IMR-90 (cell line): ENCODE measurements at regions not wholly inside any gene's neighbourhood (a gene's known extent, or its start where the extent isn't known, plus 50 kb on each side); places are given as distances from the start of the nearest gene placed in this dataset.

Experiments used
- ATAC-seq: fragments of 200-7000 bp; cut with Tn5 transposase; 2 replicates; pipeline ENCODE4 v1.9.1; 2020; ENCODE audit warnings: low read depth, mild to moderate bottlenecking, moderate library complexity
- BruUV-seq: library from RNA; stranded (reverse); fragments of 400-500 nt; replicated peaks from 2 replicates; lab custom pipeline; 2021; lab: Mats Ljungman, UMichigan
- CTCF ChIA-PET: fragments of 300-600 bp; formaldehyde crosslinking; extraction: SDS; loops from one replicate; lab custom pipeline; 2021; ENCODE audit warnings: antibody characterized with exemption; lab: Yijun Ruan, JAX
- POLR2A ChIA-PET: fragments of 300-600 bp; sonication (Branson Sonifier 250); formaldehyde crosslinking; loops from one replicate; lab custom pipeline; 2022; ENCODE audit warnings: antibody characterized with exemption; ENCODE audit not compliant: unreplicated experiment; lab: Charles Lee
- DNase-seq: peaks from one replicate; pipeline ENCODE4 v3.0.0; 2013
- H2AFZ ChIP-seq: replicated peaks from 2 replicates; pipeline ENCODE3; 2013; ENCODE audit warnings: low read length, mild to moderate bottlenecking; ENCODE audit not compliant: poor library complexity
- H2AK5ac ChIP-seq: 2 replicates; pipeline ENCODE4 v1.6.1; 2013; ENCODE audit warnings: low read depth, low read length, inconsistent platforms
- H2AK9ac ChIP-seq: replicated peaks from 2 replicates; pipeline ENCODE3; 2013; ENCODE audit warnings: mild to moderate bottlenecking, low read depth, low read length, moderate library complexity; ENCODE audit not compliant: poor library complexity
- H2BK120ac ChIP-seq: 2 replicates; pipeline ENCODE4 v1.6.1; 2013; ENCODE audit warnings: low read depth, low read length, inconsistent platforms
- H2BK15ac ChIP-seq: 3 replicates; pipeline ENCODE4 v1.6.1; 2013; ENCODE audit warnings: low read depth, low read length, inconsistent platforms
- H2BK20ac ChIP-seq: 2 replicates; pipeline ENCODE4 v1.6.1; 2013; ENCODE audit warnings: low read depth, mild to moderate bottlenecking, inconsistent platforms, low read length, moderate library complexity
- H2BK5ac ChIP-seq: 2 replicates; pipeline ENCODE4 v1.6.1; 2013; ENCODE audit warnings: mild to moderate bottlenecking, low read depth, low read length, inconsistent platforms; ENCODE audit not compliant: poor library complexity, severe bottlenecking
- H3K14ac ChIP-seq: replicated peaks from 2 replicates; pipeline ENCODE4 v1.6.1; 2013; ENCODE audit warnings: low read depth, low read length, inconsistent platforms
- H3K18ac ChIP-seq: 2 replicates; pipeline ENCODE4 v1.6.1; 2013; ENCODE audit warnings: low read depth, low read length, control low read depth
- H3K23ac ChIP-seq: 2 replicates; pipeline ENCODE4 v1.6.1; 2013; ENCODE audit warnings: low read depth, low read length, inconsistent platforms
- H3K27ac ChIP-seq: 2 replicates; pipeline ENCODE4 v1.5.1; 2013; ENCODE audit warnings: mild to moderate bottlenecking, control low read depth, low read length; ENCODE audit not compliant: insufficient read depth
- H3K27me3 ChIP-seq: 2 replicates; pipeline ENCODE4 v1.6.1; 2013; ENCODE audit warnings: low read length; ENCODE audit not compliant: control insufficient read depth, insufficient read depth
- H3K36me3 ChIP-seq: 2 replicates; pipeline ENCODE4 v1.6.1; 2013; ENCODE audit warnings: low read length, mixed read lengths; ENCODE audit not compliant: control insufficient read depth, insufficient read depth
- H3K4ac ChIP-seq: 2 replicates; pipeline ENCODE4 v1.6.1; 2013; ENCODE audit warnings: low read depth, low read length, inconsistent platforms
- H3K4me1 ChIP-seq: 2 replicates; pipeline ENCODE4 v1.6.1; 2013; ENCODE audit warnings: low read length, mixed read lengths; ENCODE audit not compliant: control insufficient read depth, insufficient read depth
- H3K4me2 ChIP-seq: 2 replicates; pipeline ENCODE4 v1.6.1; 2013; ENCODE audit warnings: low read depth, mild to moderate bottlenecking, control low read depth, low read length, moderate library complexity
- H3K4me3 ChIP-seq: 2 replicates; pipeline ENCODE4 v1.5.1; 2013; ENCODE audit warnings: low read depth, mild to moderate bottlenecking, control low read depth, low read length, moderate library complexity; ENCODE audit not compliant: insufficient read depth
- H3K56ac ChIP-seq: 2 replicates; pipeline ENCODE4 v1.6.1; 2013; ENCODE audit warnings: low read length, inconsistent platforms; ENCODE audit not compliant: insufficient read depth; ENCODE audit errors: extremely low read depth
- H3K79me1 ChIP-seq, 2 experiments: 2 replicates each; pipeline ENCODE4 v1.6.1; 2013; ENCODE audit warnings: low read length in 2 of 2, inconsistent platforms in 1 of 2, low read depth in 1 of 2
- H3K9ac ChIP-seq: 2 replicates; pipeline ENCODE4 v1.6.1; 2013; ENCODE audit warnings: low read depth, low read length, control low read depth
- H3K9me1 ChIP-seq: 2 replicates; pipeline ENCODE4 v1.6.1; 2013; ENCODE audit warnings: low read length, inconsistent platforms; ENCODE audit not compliant: insufficient read depth
- H3K9me3 ChIP-seq: 2 replicates; pipeline ENCODE4 v1.6.1; 2013; ENCODE audit warnings: low read length; ENCODE audit not compliant: control insufficient read depth, insufficient read depth
- H4K20me1 ChIP-seq: 2 replicates; pipeline ENCODE4 v1.6.1; 2013; ENCODE audit warnings: low read length, inconsistent platforms; ENCODE audit not compliant: insufficient read depth
- H4K5ac ChIP-seq: 2 replicates; pipeline ENCODE4 v1.6.1; 2013; ENCODE audit warnings: mild to moderate bottlenecking, low read depth, low read length, control low read depth
- H4K8ac ChIP-seq, 2 experiments: 2 replicates each; pipeline ENCODE4 v1.6.1; 2013; ENCODE audit warnings: low read depth in 2 of 2, low read length in 2 of 2, control low read depth in 1 of 2, inconsistent platforms in 1 of 2
- H4K91ac ChIP-seq: 2 replicates; pipeline ENCODE4 v1.6.1; 2013; ENCODE audit warnings: low read depth, low read length, inconsistent platforms; ENCODE audit not compliant: insufficient read depth
- BHLHE40 ChIP-seq: fragments of 150-350 bp; IDR thresholded peaks from 2 replicates; pipeline ENCODE4 v1.6.1; 2016; ENCODE audit warnings: mild to moderate bottlenecking, low read depth, low read length
- CEBPB ChIP-seq: IDR thresholded peaks from 2 replicates; pipeline ENCODE4 v1.6.1; 2012; ENCODE audit warnings: low read depth, low read length, improper control_type of control experiment
- CHD1 ChIP-seq: IDR thresholded peaks from 2 replicates; pipeline ENCODE4 v1.6.1; 2012; ENCODE audit warnings: low read depth, low read length, improper control_type of control experiment
- CTCF ChIP-seq: conservative IDR thresholded peaks from 2 replicates; pipeline ENCODE4 v1.5.1; 2012; ENCODE audit warnings: mild to moderate bottlenecking, low read depth, low read length, improper control_type of control experiment
- ELK1 ChIP-seq: fragments of 150-350 bp; IDR thresholded peaks from 2 replicates; pipeline ENCODE4 v1.6.1; 2016; ENCODE audit warnings: low read depth, mild to moderate bottlenecking, low read length, moderate library complexity, borderline replicate concordance
- FOS ChIP-seq: fragments of 150-350 bp; IDR thresholded peaks from 2 replicates; pipeline ENCODE4 v1.6.1; 2016; ENCODE audit warnings: low read depth, low read length
- MAFK ChIP-seq: IDR thresholded peaks from 2 replicates; pipeline ENCODE4 v1.6.1; 2012; ENCODE audit warnings: low read depth, low read length, improper control_type of control experiment
- MAZ ChIP-seq: IDR thresholded peaks from 2 replicates; pipeline ENCODE4 v1.6.1; 2012; ENCODE audit warnings: low read depth, mild to moderate bottlenecking, low read length, improper control_type of control experiment, moderate library complexity, borderline replicate concordance
- MXI1 ChIP-seq: IDR thresholded peaks from 2 replicates; pipeline ENCODE4 v1.6.1; 2012; ENCODE audit warnings: low read depth, mild to moderate bottlenecking, low read length, moderate library complexity, borderline replicate concordance
- NFE2L2 ChIP-seq: fragments of 150-350 bp; IDR thresholded peaks from 2 replicates; pipeline ENCODE4 v1.6.1; 2016; ENCODE audit warnings: low read depth, mild to moderate bottlenecking, low read length
- POLR2A ChIP-seq: IDR thresholded peaks from 2 replicates; pipeline ENCODE4 v1.6.1; 2012; ENCODE audit warnings: mild to moderate bottlenecking, low read depth, low read length
- RAD21 ChIP-seq: IDR thresholded peaks from 2 replicates; pipeline ENCODE4 v1.6.1; 2012; ENCODE audit warnings: low read length, improper control_type of control experiment
- RCOR1 ChIP-seq: IDR thresholded peaks from 2 replicates; pipeline ENCODE4 v1.6.1; 2012; ENCODE audit warnings: mild to moderate bottlenecking, low read length, improper control_type of control experiment; ENCODE audit not compliant: insufficient replicate concordance
- RFX5 ChIP-seq: IDR thresholded peaks from 2 replicates; pipeline ENCODE4 v1.8.0; 2012; ENCODE audit warnings: low read depth, mild to moderate bottlenecking, low read length, moderate library complexity
- SMC3 ChIP-seq: fragments of 150-350 bp; IDR thresholded peaks from 2 replicates; pipeline ENCODE4 v1.6.1; 2016; ENCODE audit warnings: low read depth, mild to moderate bottlenecking, antibody characterized with exemption, low read length, moderate library complexity
- USF2 ChIP-seq: fragments of 150-350 bp; IDR thresholded peaks from 2 replicates; pipeline ENCODE4 v1.6.1; 2017; ENCODE audit warnings: mild to moderate bottlenecking, antibody characterized with exemption, low read length, low read depth
- WGBS, 2 experiments: methylation state at CpG; one replicate each; pipeline versions ENCODE4 v1.1.5 to v1.1.7; 2013; ENCODE audit warnings: missing lambda C conversion rate in 2 of 2; ENCODE audit not compliant: insufficient read length in 1 of 2; ENCODE audit errors: extremely low coverage in 2 of 2; 5-methylcytosine and 5-hydroxymethylcytosine counted together
- dilution Hi-C: fragments of 300-500 bp; cut with HindIII; formaldehyde crosslinking; loops from one replicate; pipeline ENCODE4 v1.14.3; 2018; ENCODE audit warnings: low sequenced_read_pairs; ENCODE audit not compliant: unreplicated experiment
- in situ Hi-C: fragments of 300-500 bp; cut with MboI; formaldehyde crosslinking; loops from 3 replicates; pipeline ENCODE4 v1.14.3; 2019; ENCODE audit warnings: low sequenced_read_pairs, inconsistent platforms, mixed read lengths
- intact Hi-C: fragments of 100-400 bp; cut with micrococcal nuclease; formaldehyde crosslinking; loops from 2 replicates; pipeline ENCODE4 v1.10.0; 2022

GRCh38 chr3:27607370-27607769, 114.8 kb downstream of the EOMES start:
- Histone ChIP-seq H3K4me1 (0 out of 2 replicates have a peak, but pooled peaks cover 2% of the 10 kb centered on the region), H2AK9ac (no peak overlapping the region), H2BK15ac (no peak overlapping the region), H3K9me3 (no peaks in the 10 kb centered on the region), H3K9ac (no peak overlapping the region), H2AK5ac (no peak overlapping the region), H4K20me1 (no peaks in the 10 kb centered on the region), H4K5ac (no peak overlapping the region), H3K4me2 (no peak overlapping the region), H4K8ac (no peak overlapping the region), H3K14ac (no peak overlapping the region), H2BK120ac (peak overlapping the region; percentile 40; the same call in 1 of the 2 replicates), H2AFZ (no peak overlapping the region), H3K79me1 (no peaks in the 10 kb centered on the region), H3K4me3 (no peak overlapping the region), H3K36me3 (no peaks in the 10 kb centered on the region), H3K27ac (no peak overlapping the region), H3K27me3 (no peaks in the 10 kb centered on the region), H4K91ac (no peak overlapping the region), H3K56ac (no peak overlapping the region), H3K18ac (no peak overlapping the region), H2BK5ac (no peak overlapping the region), H3K4ac (no peak overlapping the region), H3K9me1 (no peaks in the 10 kb centered on the region), H3K23ac (no peak overlapping the region), H2BK20ac (no peak overlapping the region)
- ChIA-PET CTCF (interaction anchor here (1.2 kb wide), 1 partner anchor 9 kb away, joined by 3 read pairs; no protein-coding TSS in a partner anchor), POLR2A (no interaction called here)
- ATAC-seq (no peak), DNase-seq (no peak)
- WGBS, 2 experiments: no CpG with 5 or more reads among the region's 1 CpG
- dilution Hi-C loops: no loop called here
- intact Hi-C loops: no loop called here
- TF ChIP-seq MAFK: no peak
- no peak for TF ChIP-seq NFE2L2
- TF ChIP-seq FOS: no peak
- TF ChIP-seq BHLHE40: no peak
- TF ChIP-seq RAD21: no peak
- TF ChIP-seq MAZ: no peak
- no peak for TF ChIP-seq RFX5
- TF ChIP-seq CEBPB: no peak
- TF ChIP-seq USF2: no peak
- no peak for TF ChIP-seq MXI1
- no peak for TF ChIP-seq CTCF
- TF ChIP-seq ELK1: no peak
- no peak for TF ChIP-seq POLR2A
- TF ChIP-seq CHD1: no peak
- TF ChIP-seq SMC3: no peak
- TF ChIP-seq RCOR1: no peak
- in situ Hi-C loops: no loop called here
- no TSS peak for BruUV-seq
